Hepatocyte (in vitro differentiated cells): ENCODE measurements at regions not wholly inside any gene's neighbourhood (a gene's known extent, or its start where the extent isn't known, plus 50 kb on each side); places are given as distances from the start of the nearest gene placed in this dataset.
A peak's percentile ranks its signal among the peaks of the same experiment; 100 is the strongest.

ENCODE experiments used
- DNase-seq: peaks from one replicate; pipeline ENCODE4 v3.0.0-alpha.2; 2016; ENCODE audit warnings: low spot score
- H2AFZ ChIP-seq: fragments of 200-600 bp; sonication (generic); 2 replicates; pipeline ENCODE4 v1.6.0; 2016; ENCODE audit warnings: antibody characterized with exemption, mild to moderate bottlenecking
- H3K27ac ChIP-seq: fragments of 200-600 bp; sonication (generic); 2 replicates; pipeline ENCODE4 v1.5.1; 2016; ENCODE audit warnings: mild to moderate bottlenecking
- H3K27me3 ChIP-seq: fragments of 200-600 bp; sonication (generic); 2 replicates; pipeline ENCODE4 v1.6.1; 2016
- H3K36me3 ChIP-seq: fragments of 200-600 bp; sonication (generic); replicated peaks from 2 replicates; pipeline ENCODE4 v1.5.1; 2016; ENCODE audit warnings: low read depth; ENCODE audit not compliant: insufficient read depth
- H3K4me1 ChIP-seq: fragments of 200-600 bp; sonication (generic); 2 replicates; pipeline ENCODE4 v1.5.1; 2016; ENCODE audit warnings: mild to moderate bottlenecking, moderate library complexity; ENCODE audit not compliant: insufficient read depth
- H3K4me2 ChIP-seq: fragments of 200-600 bp; sonication (generic); 2 replicates; pipeline ENCODE4 v1.6.0; 2016
- H3K4me3 ChIP-seq: fragments of 200-600 bp; sonication (generic); 2 replicates; pipeline ENCODE4 v1.5.1; 2016; ENCODE audit warnings: mild to moderate bottlenecking
- H3K79me2 ChIP-seq: fragments of 200-600 bp; sonication (generic); 2 replicates; pipeline ENCODE4 v1.6.0; 2017; ENCODE audit warnings: mild to moderate bottlenecking
- H3K9me2 ChIP-seq: fragments of 200-600 bp; sonication (generic); replicated peaks from 2 replicates; pipeline ENCODE4 v1.6.0; 2017; ENCODE audit warnings: mild to moderate bottlenecking; ENCODE audit not compliant: insufficient read depth
- H3K9me3 ChIP-seq: fragments of 200-600 bp; sonication (generic); 2 replicates; pipeline ENCODE4 v1.5.1; 2016; ENCODE audit warnings: low read depth, mild to moderate bottlenecking
- H4K20me1 ChIP-seq: fragments of 200-600 bp; sonication (generic); 2 replicates; pipeline ENCODE4 v1.6.0; 2016; ENCODE audit warnings: mild to moderate bottlenecking; ENCODE audit not compliant: insufficient read depth, poor library complexity, severe bottlenecking
- EZH2 ChIP-seq: fragments of 200-600 bp; sonication (generic); IDR thresholded peaks from 2 replicates; pipeline ENCODE4 v1.6.1; 2016; ENCODE audit warnings: antibody characterized with exemption, mild to moderate bottlenecking, borderline replicate concordance
- EZH2phosphoT487 ChIP-seq: fragments of 200-600 bp; sonication (generic); IDR thresholded peaks from one replicate; pipeline ENCODE4 v1.6.1; 2018; ENCODE audit warnings: antibody characterized with exemption, mild to moderate bottlenecking, low read depth, moderate library complexity; ENCODE audit not compliant: unreplicated experiment, severe bottlenecking
- WGBS: methylation state at CpG from one replicate; pipeline ENCODE4 v1.1.6; 2016; ENCODE audit warnings: low lambda C conversion rate; ENCODE audit errors: missing lambda C conversion rate; 5-methylcytosine and 5-hydroxymethylcytosine counted together
- TF ChIP-seq, protein P1 (sequence below): fragments of 200-600 bp; sonication (generic); IDR thresholded peaks from 2 replicates; pipeline ENCODE4 v1.5.1; 2016; ENCODE audit warnings: antibody characterized with exemption, mild to moderate bottlenecking; ENCODE audit not compliant: poor library complexity

DNA sequence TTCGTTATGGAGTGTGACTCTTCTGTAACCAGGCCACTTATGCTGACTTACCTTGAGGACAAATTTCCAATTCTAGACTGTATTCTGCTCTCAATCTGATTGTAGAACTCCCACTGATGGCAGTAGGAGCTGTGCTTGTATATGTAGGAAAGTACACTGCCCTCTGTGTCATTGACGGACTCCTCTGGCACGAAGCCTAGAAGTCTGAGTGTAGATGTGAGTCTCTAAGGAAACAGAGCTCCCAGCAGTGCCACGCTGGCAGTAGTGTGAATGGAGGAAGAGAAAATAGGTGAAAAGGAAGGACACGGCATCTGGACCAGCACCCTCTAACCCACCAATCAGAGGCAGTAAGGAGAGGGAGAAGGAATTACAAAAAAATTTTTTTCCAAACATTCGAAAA lies 130.4 kb upstream of the ADGRL2 start:
- DNase-seq, result peak; percentile 71
- Histone ChIP-seq H3K9me3 (no peaks in the 10 kb centered on the region), H3K27me3 (no peaks in the 10 kb centered on the region), H3K4me3 (no peak overlapping the region), H3K36me3 (no peaks in the 10 kb centered on the region), H3K27ac (peak overlapping the region; percentile 4), H3K4me1 (no peaks in the 10 kb centered on the region), H3K4me2 (no peak overlapping the region), H2AFZ (peak overlapping the region; percentile 28), H4K20me1 (no peaks in the 10 kb centered on the region), H3K9me2 (no peaks in the 10 kb centered on the region), H3K79me2 (no peaks in the 10 kb centered on the region)
- TF ChIP-seq, protein P1, sequence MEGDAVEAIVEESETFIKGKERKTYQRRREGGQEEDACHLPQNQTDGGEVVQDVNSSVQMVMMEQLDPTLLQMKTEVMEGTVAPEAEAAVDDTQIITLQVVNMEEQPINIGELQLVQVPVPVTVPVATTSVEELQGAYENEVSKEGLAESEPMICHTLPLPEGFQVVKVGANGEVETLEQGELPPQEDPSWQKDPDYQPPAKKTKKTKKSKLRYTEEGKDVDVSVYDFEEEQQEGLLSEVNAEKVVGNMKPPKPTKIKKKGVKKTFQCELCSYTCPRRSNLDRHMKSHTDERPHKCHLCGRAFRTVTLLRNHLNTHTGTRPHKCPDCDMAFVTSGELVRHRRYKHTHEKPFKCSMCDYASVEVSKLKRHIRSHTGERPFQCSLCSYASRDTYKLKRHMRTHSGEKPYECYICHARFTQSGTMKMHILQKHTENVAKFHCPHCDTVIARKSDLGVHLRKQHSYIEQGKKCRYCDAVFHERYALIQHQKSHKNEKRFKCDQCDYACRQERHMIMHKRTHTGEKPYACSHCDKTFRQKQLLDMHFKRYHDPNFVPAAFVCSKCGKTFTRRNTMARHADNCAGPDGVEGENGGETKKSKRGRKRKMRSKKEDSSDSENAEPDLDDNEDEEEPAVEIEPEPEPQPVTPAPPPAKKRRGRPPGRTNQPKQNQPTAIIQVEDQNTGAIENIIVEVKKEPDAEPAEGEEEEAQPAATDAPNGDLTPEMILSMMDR, result no peak
- TF ChIP-seq EZH2phosphoT487 (no peak), EZH2 (no peak)
- 72% methylated on average over 6 of the region's 6 CpGs for WGBS

DNA sequence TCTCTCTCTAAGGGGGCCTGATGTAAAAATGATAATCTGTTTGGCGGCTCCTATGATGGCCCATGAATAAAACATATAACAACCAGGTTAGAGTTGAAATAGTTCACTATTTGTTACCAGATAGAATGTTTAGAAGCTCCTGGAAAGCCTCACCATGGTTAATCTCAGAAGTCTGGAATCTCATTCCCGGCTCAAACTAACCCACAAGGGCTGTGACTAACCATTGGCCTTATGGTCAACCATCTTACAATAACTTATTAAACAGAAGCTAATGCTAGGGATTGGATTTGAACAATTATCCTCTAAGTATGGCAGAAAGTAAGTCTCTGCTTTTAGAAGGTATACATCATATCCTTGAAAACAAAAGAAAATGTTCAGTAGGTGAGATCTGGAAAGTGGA lies 134.1 kb upstream of the ADGRL2 start:
- TF ChIP-seq, protein P1, result no peak
- TF ChIP-seq EZH2phosphoT487, result no peak
- no peak for TF ChIP-seq EZH2
- H3K27me3 ChIP-seq, result no peaks in the 10 kb centered on the region
- no peaks in the 10 kb centered on the region for H3K79me2 ChIP-seq
- no peaks in the 10 kb centered on the region for H3K4me1 ChIP-seq
- H4K20me1 ChIP-seq, result no peaks in the 10 kb centered on the region
- H3K9me2 ChIP-seq, result no peaks in the 10 kb centered on the region
- no peak overlapping the region for H3K4me2 ChIP-seq
- H2AFZ ChIP-seq, result no peak overlapping the region
- H3K9me3 ChIP-seq, result no peaks in the 10 kb centered on the region
- no peak for DNase-seq
- no peaks in the 10 kb centered on the region for H3K36me3 ChIP-seq
- H3K27ac ChIP-seq, result no peak overlapping the region
- H3K4me3 ChIP-seq, result no peak overlapping the region
- 80% methylated on average over 2 of the region's 2 CpGs for WGBS

DNA sequence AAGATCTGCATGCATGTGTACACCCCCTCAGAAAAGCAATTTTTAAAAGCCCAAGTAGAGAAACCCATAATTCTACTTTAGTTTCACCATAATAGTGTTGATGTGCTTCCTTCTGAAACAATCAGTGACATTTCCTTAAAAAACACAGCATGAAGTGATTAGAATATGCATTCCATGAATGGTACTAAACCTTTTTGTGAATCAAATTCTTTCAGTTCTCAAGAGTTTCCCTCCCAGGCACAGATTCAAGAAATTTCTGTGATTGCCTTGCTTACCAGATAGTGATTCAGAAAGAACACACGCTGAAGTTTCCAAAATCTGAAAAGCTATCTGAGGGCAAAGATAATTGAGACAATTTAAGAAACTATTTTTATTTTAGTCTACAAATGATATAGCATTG lies 136.4 kb upstream of the ADGRL2 start:
- no peak overlapping the region for H3K4me3 ChIP-seq
- 56% methylated on average over 1 of the region's 1 CpG for WGBS
- H3K36me3 ChIP-seq, result no peaks in the 10 kb centered on the region
- H3K79me2 ChIP-seq, result no peaks in the 10 kb centered on the region
- H2AFZ ChIP-seq, result no peak overlapping the region
- TF ChIP-seq EZH2phosphoT487 (no peak), EZH2 (no peak)
- TF ChIP-seq, protein P1, result no peak
- no peaks in the 10 kb centered on the region for H4K20me1 ChIP-seq
- H3K9me2 ChIP-seq, result no peaks in the 10 kb centered on the region
- no peaks in the 10 kb centered on the region for H3K9me3 ChIP-seq
- no peak overlapping the region for H3K27ac ChIP-seq
- H3K27me3 ChIP-seq, result no peaks in the 10 kb centered on the region
- H3K4me1 ChIP-seq, result peaks cover 16% of the 10 kb centered on the region
- no peak overlapping the region for H3K4me2 ChIP-seq
- no peak for DNase-seq

DNA sequence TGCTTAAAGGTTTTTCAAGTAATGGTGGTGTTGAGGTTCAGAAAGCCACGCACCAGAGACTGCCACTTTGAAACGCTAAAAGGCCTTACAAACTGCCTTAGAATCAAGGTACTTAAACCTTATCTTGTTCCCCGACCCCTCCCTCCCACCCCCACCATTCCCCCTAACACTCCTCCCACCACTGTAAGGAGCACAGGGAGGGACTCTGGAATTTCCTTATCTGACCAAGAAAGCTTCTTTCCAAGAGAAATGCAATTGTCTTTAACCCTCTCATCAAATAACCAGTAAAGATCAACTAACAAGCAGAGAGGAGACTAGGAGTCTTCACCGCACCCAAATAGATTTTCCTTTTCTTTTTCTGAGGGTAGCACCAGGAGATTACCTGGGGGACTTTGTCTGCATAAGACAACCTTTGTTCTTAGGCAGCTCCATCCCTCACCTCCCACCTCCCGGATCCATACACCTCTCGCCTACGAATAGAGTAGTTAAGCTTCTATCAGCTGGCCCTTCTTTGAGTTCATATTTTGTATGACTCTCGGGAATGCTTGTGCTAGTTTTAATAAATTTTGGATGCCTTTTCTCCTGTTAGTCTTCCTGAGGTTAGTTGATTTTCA lies 137.7 kb upstream of the ADGRL2 start:
- Histone ChIP-seq H3K9me3 (no peaks in the 10 kb centered on the region), H3K79me2 (no peaks in the 10 kb centered on the region), H3K9me2 (no peaks in the 10 kb centered on the region), H3K4me2 (no peak overlapping the region), H4K20me1 (no peaks in the 10 kb centered on the region), H2AFZ (no peak overlapping the region), H3K36me3 (no peaks in the 10 kb centered on the region), H3K27ac (no peak overlapping the region), H3K4me1 (peaks cover 16% of the 10 kb centered on the region), H3K27me3 (no peaks in the 10 kb centered on the region), H3K4me3 (no peak overlapping the region)
- 50% methylated on average over 7 of the region's 8 CpGs for WGBS
- TF ChIP-seq EZH2phosphoT487, result no peak
- TF ChIP-seq, protein P1, result no peak
- no peak for TF ChIP-seq EZH2
- DNase-seq, result no peak
